ENCODE measurements at regions not wholly inside any gene's neighbourhood (a gene's known extent, or its start where the extent isn't known, plus 50 kb on each side); places are given as distances from the start of the nearest gene placed in this dataset.

DNA sequence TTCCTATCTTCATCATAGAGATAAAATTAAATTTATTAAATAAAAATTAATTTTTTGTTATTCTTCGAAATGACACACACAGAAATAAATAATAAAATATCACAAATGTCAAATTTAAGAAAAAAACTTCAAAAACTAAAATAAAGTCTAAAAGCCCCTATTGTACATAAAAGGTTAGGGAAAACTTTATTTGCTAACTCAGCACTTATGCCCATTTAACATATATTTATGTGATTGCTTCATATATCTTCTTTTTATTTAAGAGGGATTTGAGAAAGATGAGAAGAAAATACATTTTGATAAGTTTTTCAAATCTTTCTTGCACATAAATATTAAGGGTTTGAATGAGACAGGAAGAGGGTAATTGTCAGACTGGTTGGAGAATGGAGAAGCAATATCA is 2350.4 kb upstream of the RAG2 start:
- no peak for DNase-seq
- no peaks in the 10 kb centered on the region for H3K23me2 ChIP-seq (ENCODE audit: insufficient read length, low read depth, low read length, poor library complexity, severe bottlenecking)
- Mint-ChIP-seq H3K9me3 (peaks cover 23 to 24% of the 10 kb centered on the region in 2 experiments), H3K27ac (no peak overlapping the region), H3K27me3 (ENCODE audit: low read depth) (no peaks in the 10 kb centered on the region), H3K36me3 (ENCODE audit: insufficient read depth in 1 of 3, low read depth in 3 of 3) (peaks cover 0 to 24% (median 3%) of the 10 kb centered on the region in 3 experiments; a peak in 4 of 7 replicates), H3K4me3 (no peak overlapping the region), H3K4me1 (no peaks in the 10 kb centered on the region)
- no peak overlapping the region for H2AFZ ChIP-seq (ENCODE audit: low read length)
- H4K91ac ChIP-seq (ENCODE audit: insufficient read length, low read depth, low read length) = no peak overlapping the region
- no peak overlapping the region for H2BK120ac ChIP-seq (ENCODE audit: low read depth, low read length, poor library complexity, severe bottlenecking)
- no peak overlapping the region for H3K56ac ChIP-seq (ENCODE audit: insufficient read length, low read depth, low read length)
- no peak overlapping the region for H3K9ac ChIP-seq (ENCODE audit: extremely low read depth, insufficient read length, low read length)
- no peaks in the 10 kb centered on the region for H3K27me3 ChIP-seq (ENCODE audit: insufficient read depth, low read length)
- no peak overlapping the region for H3K4me2 ChIP-seq (ENCODE audit: insufficient read depth, insufficient read length, low read length)
- no peak overlapping the region for H2AK5ac ChIP-seq (ENCODE audit: insufficient read length, low read length)
- H2BK12ac ChIP-seq (ENCODE audit: insufficient read length, low read depth, low read length) = no peak overlapping the region
- no peaks in the 10 kb centered on the region for H3K79me1 ChIP-seq (ENCODE audit: insufficient read depth, low read depth, low read length, poor library complexity, severe bottlenecking)
- H3K4me1 ChIP-seq (ENCODE audit: insufficient read depth, low read length) = no peaks in the 10 kb centered on the region
- no peak overlapping the region for H2BK5ac ChIP-seq (ENCODE audit: insufficient read length, low read length)
- no peaks in the 10 kb centered on the region for H3K9me3 ChIP-seq (ENCODE audit: control insufficient read depth, low read depth, low read length)
- H4K5ac ChIP-seq (ENCODE audit: insufficient read length, low read depth, low read length) = no peak overlapping the region
- no peak overlapping the region for H3K14ac ChIP-seq (ENCODE audit: insufficient read depth, low read length)
- H3K79me2 ChIP-seq (ENCODE audit: insufficient read depth, low read length) = no peaks in the 10 kb centered on the region
- no peak overlapping the region for H3K27ac ChIP-seq (ENCODE audit: insufficient read length, low read depth, low read length)
- H2BK15ac ChIP-seq (ENCODE audit: low read depth, low read length) = no peak overlapping the region
- no peak overlapping the region for H4K8ac ChIP-seq (replicated peaks; ENCODE audit: insufficient read length, low read depth, low read length)
- no peak overlapping the region for H2BK20ac ChIP-seq (ENCODE audit: low read depth, low read length, poor library complexity, severe bottlenecking)
- H3K18ac ChIP-seq (ENCODE audit: insufficient read length, low read depth, low read length) = no peak overlapping the region
- H3K23ac ChIP-seq (ENCODE audit: insufficient read length, low read depth, low read length) = no peak overlapping the region
- no peaks in the 10 kb centered on the region for H4K20me1 ChIP-seq (ENCODE audit: control insufficient read depth, insufficient read depth, insufficient read length)
- H3T11ph ChIP-seq (ENCODE audit: low read length) = no peak overlapping the region
- no peak for TF ChIP-seq CTCF (conservative IDR thresholded peaks at IDR 0.05)
- WGBS (ENCODE audit: extremely low coverage, insufficient read length, low lambda C conversion rate) = no CpG with 5 or more reads among the region's 1 CpG
- H3K4ac ChIP-seq (ENCODE audit: low read depth, low read length) = no peak overlapping the region
